SK-N-SH (cell line): ENCODE measurements at regions not wholly inside any gene's neighbourhood (a gene's known extent, or its start where the extent isn't known, plus 50 kb on each side); places are given as distances from the start of the nearest gene placed in this dataset.

Source experiments
- CTCF ChIA-PET: fragments of 300-600, 350-600 bp; formaldehyde crosslinking; extraction: SDS; loops from one replicate; lab custom pipeline; 2021; lab: Yijun Ruan, JAX
- POLR2A ChIA-PET: fragments of 350-600 bp; sonication (Branson Sonifier 250); formaldehyde crosslinking; extraction: SDS; loops from one replicate; lab custom pipeline; 2020; ENCODE audit warnings: antibody characterized with exemption, inconsistent platforms; lab: Yijun Ruan, JAX
- DNase-seq: peaks from one replicate; pipeline ENCODE4 v3.0.0; 2012
- H2AFZ ChIP-seq: fragments of 200-600 bp; sonication (generic); 2 replicates; pipeline ENCODE4 v1.8.1; 2016; ENCODE audit warnings: antibody characterized with exemption, mild to moderate bottlenecking, low read depth
- H3F3A ChIP-seq: fragments of 200-600 bp; sonication (generic); replicated peaks from 2 replicates; pipeline ENCODE3; 2016; ENCODE audit warnings: antibody characterized with exemption, mild to moderate bottlenecking; ENCODE audit not compliant: insufficient read depth
- H3K27ac ChIP-seq, 2 experiments: fragments of 200-500 bp in 1 of 2; fragments of 200-600 bp in 1 of 2; sonication (Bioruptor generic) in 1 of 2; sonication (generic), shearing (Covaris generic) in 1 of 2; 2 replicates each; pipeline versions ENCODE4 v1.5.1 to v1.6.1; 2014 to 2016; ENCODE audit warnings: low read depth in 2 of 2, inconsistent platforms in 1 of 2, low read length in 1 of 2, mild to moderate bottlenecking in 1 of 2, mixed read lengths in 1 of 2
- H3K27me3 ChIP-seq: fragments of 200-600 bp; sonication (generic), shearing (Covaris generic); 2 replicates; pipeline ENCODE4 v1.6.1; 2016; ENCODE audit warnings: mixed run types; ENCODE audit not compliant: insufficient read depth
- H3K36me3 ChIP-seq, 2 experiments: fragments of 200-500 bp in 1 of 2; fragments of 200-600 bp in 1 of 2; sonication (Bioruptor generic) in 1 of 2; sonication (generic) in 1 of 2; replicated peaks in 1 of 2; 2 replicates each; pipeline versions ENCODE3 to v1.5.1; 2014 to 2016; ENCODE audit warnings: low read length in 1 of 2, mild to moderate bottlenecking in 1 of 2; ENCODE audit not compliant: insufficient read depth in 2 of 2, control insufficient read depth in 1 of 2
- H3K4me1 ChIP-seq, 2 experiments: fragments of 200-500 bp in 1 of 2; fragments of 200-600 bp in 1 of 2; sonication (Bioruptor generic) in 1 of 2; sonication (generic), shearing (Covaris generic) in 1 of 2; 2 replicates each; pipeline versions ENCODE4 v1.5.1 to v1.6.1; 2014 to 2016; ENCODE audit warnings: low read depth in 1 of 2, low read length in 1 of 2, mixed run types in 1 of 2; ENCODE audit not compliant: insufficient read depth in 2 of 2, control insufficient read depth in 1 of 2
- H3K4me2 ChIP-seq: fragments of 200-600 bp; sonication (generic), shearing (Covaris generic); 2 replicates; pipeline ENCODE4 v1.6.1; 2017; ENCODE audit warnings: mixed run types
- H3K4me3 ChIP-seq, 2 experiments: fragments of 200-500 bp in 1 of 2; fragments of 200-600 bp in 1 of 2; sonication (Bioruptor generic) in 1 of 2; sonication (generic), shearing (Covaris generic) in 1 of 2; 2 replicates each; pipeline versions ENCODE4 v1.5.1 to v1.8.1; 2014 to 2016; ENCODE audit warnings: low read depth in 2 of 2, inconsistent platforms in 1 of 2, low read length in 1 of 2, mild to moderate bottlenecking in 1 of 2, mixed read lengths in 1 of 2, moderate library complexity in 1 of 2
- H3K79me2 ChIP-seq: fragments of 200-600 bp; sonication (generic); 2 replicates; pipeline ENCODE4 v1.8.1; 2017; ENCODE audit warnings: mild to moderate bottlenecking; ENCODE audit not compliant: insufficient read depth
- H3K9ac ChIP-seq: fragments of 200-600 bp; sonication (generic); 2 replicates; pipeline ENCODE4 v1.6.1; 2017; ENCODE audit warnings: mixed run types
- H3K9me2 ChIP-seq: fragments of 200-600 bp; sonication (generic); 2 replicates; pipeline ENCODE4 v1.6.1; 2017; ENCODE audit warnings: mixed run types
- H3K9me3 ChIP-seq: fragments of 200-600 bp; sonication (generic); 2 replicates; pipeline ENCODE4 v1.6.1; 2017; ENCODE audit warnings: mixed run types, mild to moderate bottlenecking, moderate library complexity
- H4K20me1 ChIP-seq: fragments of 200-600 bp; sonication (generic); 2 replicates; pipeline ENCODE4 v1.6.1; 2017; ENCODE audit warnings: mild to moderate bottlenecking, mixed run types; ENCODE audit not compliant: insufficient read depth
- CHD2 ChIP-seq: fragments of 150-350 bp; IDR thresholded peaks from 2 replicates; pipeline ENCODE4 v1.6.1; 2018; ENCODE audit warnings: low read length; ENCODE audit not compliant: partially characterized antibody
- ELF1 ChIP-seq: IDR thresholded peaks from 2 replicates; pipeline ENCODE4 v1.4.0; 2012
- FOXJ3 ChIP-seq: sonication (generic); formaldehyde crosslinking; IDR thresholded peaks from 2 replicates; pipeline ENCODE4 v1.5.1; 2020; ENCODE audit warnings: mild to moderate bottlenecking, missing genetic modification reagents
- FOXM1 ChIP-seq: IDR thresholded peaks from 2 replicates; pipeline ENCODE4 v1.4.0; 2012; ENCODE audit warnings: low read depth, mild to moderate bottlenecking
- JUND ChIP-seq: IDR thresholded peaks from 2 replicates; pipeline ENCODE4 v1.4.0; 2012
- MEF2A ChIP-seq: IDR thresholded peaks from 2 replicates; pipeline ENCODE4 v1.4.0; 2012; ENCODE audit warnings: low read depth, borderline replicate concordance
- NFIC ChIP-seq: IDR thresholded peaks from 2 replicates; pipeline ENCODE4 v1.4.0; 2012; ENCODE audit warnings: borderline replicate concordance
- RFX5 ChIP-seq: IDR thresholded peaks from 2 replicates; pipeline ENCODE4 v1.6.1; 2012; ENCODE audit warnings: mild to moderate bottlenecking, improper control_type of control experiment, low read length
- SIN3A ChIP-seq: IDR thresholded peaks from 2 replicates; pipeline ENCODE4 v1.6.1; 2012; ENCODE audit warnings: low read depth, mild to moderate bottlenecking, low read length, moderate library complexity, borderline replicate concordance
- SMC3 ChIP-seq: IDR thresholded peaks from 2 replicates; pipeline ENCODE4 v1.6.1; 2012; ENCODE audit warnings: low read depth, low read length, improper control_type of control experiment
- TAF1 ChIP-seq: IDR thresholded peaks from 2 replicates; pipeline ENCODE4 v1.6.1; 2012; ENCODE audit warnings: low read depth, mild to moderate bottlenecking, low read length, moderate library complexity, borderline replicate concordance
- YY1 ChIP-seq: IDR thresholded peaks from 2 replicates; pipeline ENCODE4 v1.4.0; 2012; ENCODE audit warnings: low read depth, mild to moderate bottlenecking
- WGBS: methylation state at CpG from one replicate; pipeline ENCODE4 v1.1.6; 2017; ENCODE audit warnings: low lambda C conversion rate; 5-methylcytosine and 5-hydroxymethylcytosine counted together
- TF ChIP-seq, protein P1 (sequence below): fragments of 200-600 bp; sonication (generic); IDR thresholded peaks from 2 replicates; pipeline ENCODE4 v1.6.1; 2017; ENCODE audit warnings: antibody characterized with exemption, mild to moderate bottlenecking, moderate library complexity
- TF ChIP-seq, protein P2 (sequence below): IDR thresholded peaks from 2 replicates; pipeline ENCODE4 v1.4.0; 2012; ENCODE audit warnings: low read depth
- TF ChIP-seq, protein P3 (sequence below): fragments of 150-350 bp; IDR thresholded peaks from 2 replicates; pipeline ENCODE4 v1.6.1; 2017; ENCODE audit warnings: antibody characterized with exemption, low read length, low read depth, borderline replicate concordance
- TF ChIP-seq, protein P4 (sequence below): IDR thresholded peaks from 2 replicates; pipeline ENCODE4 v1.4.0; 2012; ENCODE audit warnings: low read depth, borderline replicate concordance

- no peak for TF ChIP-seq MEF2A
- TF ChIP-seq, protein P1, sequence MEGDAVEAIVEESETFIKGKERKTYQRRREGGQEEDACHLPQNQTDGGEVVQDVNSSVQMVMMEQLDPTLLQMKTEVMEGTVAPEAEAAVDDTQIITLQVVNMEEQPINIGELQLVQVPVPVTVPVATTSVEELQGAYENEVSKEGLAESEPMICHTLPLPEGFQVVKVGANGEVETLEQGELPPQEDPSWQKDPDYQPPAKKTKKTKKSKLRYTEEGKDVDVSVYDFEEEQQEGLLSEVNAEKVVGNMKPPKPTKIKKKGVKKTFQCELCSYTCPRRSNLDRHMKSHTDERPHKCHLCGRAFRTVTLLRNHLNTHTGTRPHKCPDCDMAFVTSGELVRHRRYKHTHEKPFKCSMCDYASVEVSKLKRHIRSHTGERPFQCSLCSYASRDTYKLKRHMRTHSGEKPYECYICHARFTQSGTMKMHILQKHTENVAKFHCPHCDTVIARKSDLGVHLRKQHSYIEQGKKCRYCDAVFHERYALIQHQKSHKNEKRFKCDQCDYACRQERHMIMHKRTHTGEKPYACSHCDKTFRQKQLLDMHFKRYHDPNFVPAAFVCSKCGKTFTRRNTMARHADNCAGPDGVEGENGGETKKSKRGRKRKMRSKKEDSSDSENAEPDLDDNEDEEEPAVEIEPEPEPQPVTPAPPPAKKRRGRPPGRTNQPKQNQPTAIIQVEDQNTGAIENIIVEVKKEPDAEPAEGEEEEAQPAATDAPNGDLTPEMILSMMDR = peak; percentile 28
- TF ChIP-seq, all 33 proteins: peak for 1
- POLR2A ChIA-PET = no interaction called here
- WGBS = 87% methylated on average over 3 of the region's 3 CpGs
These were observed 92.2 kb upstream of the MOCS2 start for GRCh38 chr5:53201746-53202145.

DNA sequence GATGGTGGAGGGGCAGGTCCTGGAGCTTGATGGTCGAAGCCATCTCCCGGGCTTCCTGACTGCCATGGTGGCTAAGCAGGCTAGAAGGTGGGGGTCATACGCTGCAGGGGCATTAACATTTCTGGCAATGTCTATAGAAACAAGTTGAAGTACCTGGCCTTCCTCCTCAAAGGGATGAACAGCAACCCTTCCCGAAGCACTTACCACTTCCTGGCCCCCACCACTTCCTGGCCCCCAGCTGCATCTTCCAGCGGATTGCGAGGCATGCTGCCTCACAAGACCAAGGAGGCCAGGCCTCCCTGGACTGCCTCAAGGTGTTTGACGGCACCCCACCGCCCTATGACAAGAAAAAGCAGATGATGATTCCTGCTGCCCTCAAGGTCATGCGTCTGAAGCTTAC is 97.0 kb upstream of the MOCS2 start:
- H3K9me2 ChIP-seq = no peaks in the 10 kb centered on the region; the same call in 1 of the 2 replicates
- no peak for DNase-seq
- H3K4me2 ChIP-seq = no peak overlapping the region
- H3K9me3 ChIP-seq = no peaks in the 10 kb centered on the region
- ChIA-PET CTCF (interaction anchor here (1.4 kb wide), 1 partner anchor 1023 kb away, joined by 5 read pairs; no protein-coding TSS in a partner anchor), POLR2A (no interaction called here)
- no peak overlapping the region for H3K4me3 ChIP-seq
- 58% methylated on average over 8 of the region's 9 CpGs for WGBS
- TF ChIP-seq ELF1 = no peak
- TF ChIP-seq JUND = no peak
- no peak for TF ChIP-seq FOXJ3 (CRISPR knock-in tag)
- TF ChIP-seq, protein P2, sequence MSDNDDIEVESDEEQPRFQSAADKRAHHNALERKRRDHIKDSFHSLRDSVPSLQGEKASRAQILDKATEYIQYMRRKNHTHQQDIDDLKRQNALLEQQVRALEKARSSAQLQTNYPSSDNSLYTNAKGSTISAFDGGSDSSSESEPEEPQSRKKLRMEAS = no peak
- TF ChIP-seq MEF2A = no peak
- no peak for TF ChIP-seq SMC3
- TF ChIP-seq NFIC = no peak
- no peak for TF ChIP-seq RFX5
- TF ChIP-seq, protein P3, sequence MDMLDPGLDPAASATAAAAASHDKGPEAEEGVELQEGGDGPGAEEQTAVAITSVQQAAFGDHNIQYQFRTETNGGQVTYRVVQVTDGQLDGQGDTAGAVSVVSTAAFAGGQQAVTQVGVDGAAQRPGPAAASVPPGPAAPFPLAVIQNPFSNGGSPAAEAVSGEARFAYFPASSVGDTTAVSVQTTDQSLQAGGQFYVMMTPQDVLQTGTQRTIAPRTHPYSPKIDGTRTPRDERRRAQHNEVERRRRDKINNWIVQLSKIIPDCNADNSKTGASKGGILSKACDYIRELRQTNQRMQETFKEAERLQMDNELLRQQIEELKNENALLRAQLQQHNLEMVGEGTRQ = no peak
- TF ChIP-seq YY1 = no peak
- TF ChIP-seq, protein P4, sequence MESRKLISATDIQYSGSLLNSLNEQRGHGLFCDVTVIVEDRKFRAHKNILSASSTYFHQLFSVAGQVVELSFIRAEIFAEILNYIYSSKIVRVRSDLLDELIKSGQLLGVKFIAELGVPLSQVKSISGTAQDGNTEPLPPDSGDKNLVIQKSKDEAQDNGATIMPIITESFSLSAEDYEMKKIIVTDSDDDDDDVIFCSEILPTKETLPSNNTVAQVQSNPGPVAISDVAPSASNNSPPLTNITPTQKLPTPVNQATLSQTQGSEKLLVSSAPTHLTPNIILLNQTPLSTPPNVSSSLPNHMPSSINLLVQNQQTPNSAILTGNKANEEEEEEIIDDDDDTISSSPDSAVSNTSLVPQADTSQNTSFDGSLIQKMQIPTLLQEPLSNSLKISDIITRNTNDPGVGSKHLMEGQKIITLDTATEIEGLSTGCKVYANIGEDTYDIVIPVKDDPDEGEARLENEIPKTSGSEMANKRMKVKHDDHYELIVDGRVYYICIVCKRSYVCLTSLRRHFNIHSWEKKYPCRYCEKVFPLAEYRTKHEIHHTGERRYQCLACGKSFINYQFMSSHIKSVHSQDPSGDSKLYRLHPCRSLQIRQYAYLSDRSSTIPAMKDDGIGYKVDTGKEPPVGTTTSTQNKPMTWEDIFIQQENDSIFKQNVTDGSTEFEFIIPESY = no peak
- no peak for TF ChIP-seq TAF1
- TF ChIP-seq FOXM1 = no peak
- no peak for TF ChIP-seq CHD2
- no peak for TF ChIP-seq SIN3A
- H3K27ac ChIP-seq = no peak overlapping the region
- no peaks in the 10 kb centered on the region for H3K27me3 ChIP-seq
- H3K36me3 ChIP-seq = no peaks in the 10 kb centered on the region
- no peak overlapping the region for H3K9ac ChIP-seq
- H4K20me1 ChIP-seq = no peaks in the 10 kb centered on the region
- H3K4me1 ChIP-seq = no peaks in the 10 kb centered on the region
- no peaks in the 10 kb centered on the region for H3F3A ChIP-seq
- no peaks in the 10 kb centered on the region for H3K79me2 ChIP-seq
- H2AFZ ChIP-seq = no peak overlapping the region

More at GRCh38 chr5:53201746-53202145, 92.2 kb upstream of the MOCS2 start:
- no peaks in the 10 kb centered on the region for H4K20me1 ChIP-seq
- no peak for DNase-seq
- H3K9me2 ChIP-seq = no peaks in the 10 kb centered on the region
- no peaks in the 10 kb centered on the region for H3K9me3 ChIP-seq
- no peak overlapping the region for H3K4me3 ChIP-seq
- no peaks in the 10 kb centered on the region for H3K79me2 ChIP-seq
- no peak overlapping the region for H3K4me2 ChIP-seq
- H3K27me3 ChIP-seq = no peaks in the 10 kb centered on the region
- H2AFZ ChIP-seq = no peak overlapping the region
- H3K4me1 ChIP-seq = no peaks in the 10 kb centered on the region
- CTCF ChIA-PET = no interaction called here
- no peaks in the 10 kb centered on the region for H3K36me3 ChIP-seq
- no peaks in the 10 kb centered on the region for H3F3A ChIP-seq
- no peak overlapping the region for H3K27ac ChIP-seq
- H3K9ac ChIP-seq = no peak overlapping the region
